Stimulated activated CD8-positive, alpha-beta memory T cell treated with anti-CD3 and anti-CD28 coated beads, Interleukin-7, amount 100 ng/mL, for 24 hours (primary cell): ENCODE measurements at regions not wholly inside any gene's neighbourhood (a gene's known extent, or its start where the extent isn't known, plus 50 kb on each side); places are given as distances from the start of the nearest gene placed in this dataset.
"Not testable (repeated sequence)": the region's sequence is repeated elsewhere in the genome, so short reads cannot be mapped to it uniquely, and the experiment has no call there.

ENCODE experiments used
- DNase-seq: peaks from one replicate; pipeline ENCODE4 v3.0.0-alpha.2; 2020; ENCODE audit warnings: low read depth

DNA sequence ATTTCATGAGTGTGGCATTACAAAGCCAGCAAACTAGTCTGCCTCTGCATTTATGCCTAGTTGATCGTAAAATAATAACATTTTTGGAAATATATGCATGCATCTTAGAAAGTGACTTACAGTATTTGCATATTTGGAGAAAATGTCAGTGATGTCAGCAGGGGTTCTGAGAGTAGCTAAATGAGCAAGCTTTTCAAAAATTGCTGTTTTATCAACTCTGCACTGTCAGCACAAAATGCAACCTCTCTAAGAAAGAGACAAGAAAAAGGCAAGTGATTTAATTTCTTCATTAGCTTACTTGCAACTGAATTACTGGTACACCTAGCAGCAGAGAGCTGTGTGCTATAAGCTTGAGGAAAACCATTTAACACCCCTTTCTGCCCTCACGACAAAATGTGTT is 632.5 kb upstream of the MMS22L start:
- DNase-seq, result no peak

DNA sequence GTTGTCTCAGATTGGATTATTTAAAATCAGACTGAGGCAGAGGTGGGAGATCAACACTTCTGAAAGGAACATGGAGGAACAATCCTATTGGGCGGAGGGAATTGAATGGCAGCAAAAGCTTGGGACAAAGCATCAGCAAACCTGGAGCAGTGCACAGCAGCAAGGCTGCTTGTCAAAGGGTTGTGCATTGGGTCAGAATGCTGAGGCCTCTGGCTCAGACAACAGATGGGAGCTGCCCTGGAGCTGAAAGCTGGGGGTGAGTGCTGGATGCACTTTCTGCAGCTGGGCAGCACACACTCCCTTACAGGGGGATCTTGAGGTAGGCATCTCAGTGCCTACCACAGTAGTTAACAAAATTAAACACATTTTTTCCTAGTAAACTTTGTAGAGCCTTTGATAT is 634.4 kb upstream of the MMS22L start:
- no peak for DNase-seq

DNA sequence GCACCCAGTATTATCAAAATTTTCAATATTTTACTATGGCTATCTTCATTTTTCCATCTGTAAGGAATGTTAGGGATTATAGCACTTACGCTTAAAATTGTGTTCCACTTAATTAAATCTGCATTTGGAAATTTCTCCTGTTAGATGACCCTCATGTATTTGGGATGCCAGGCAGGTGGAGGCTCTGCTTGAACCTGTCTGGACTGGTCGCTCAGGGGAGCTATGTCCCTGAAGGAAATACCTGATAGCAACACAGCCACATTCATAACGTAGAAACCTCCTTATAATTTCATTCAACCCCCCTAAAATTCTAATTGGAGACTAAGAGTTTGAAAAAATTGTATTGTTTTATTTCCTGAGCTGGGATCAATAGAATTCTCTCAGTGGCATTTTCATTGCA is 636.0 kb upstream of the MMS22L start:
- no peak for DNase-seq

DNA sequence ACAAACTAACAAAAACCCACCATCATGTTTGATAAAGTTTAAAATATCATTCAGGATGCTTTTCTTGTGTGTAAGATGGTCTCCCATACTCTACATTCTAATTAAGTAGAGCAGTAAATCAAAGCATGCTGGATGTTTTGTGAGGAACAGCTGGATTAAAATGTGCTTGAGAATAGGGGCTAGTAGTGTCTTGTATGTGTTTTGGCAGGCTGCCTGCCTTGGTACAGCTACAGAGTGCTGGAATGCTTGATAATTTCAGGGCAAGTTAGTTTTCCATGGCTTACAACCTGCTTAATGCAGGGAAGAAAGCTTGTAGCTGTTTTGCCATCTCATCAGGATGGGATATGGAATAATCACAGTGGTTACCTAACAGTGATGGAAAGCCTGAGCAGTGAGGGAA is 636.6 kb upstream of the MMS22L start:
- no peak for DNase-seq

DNA sequence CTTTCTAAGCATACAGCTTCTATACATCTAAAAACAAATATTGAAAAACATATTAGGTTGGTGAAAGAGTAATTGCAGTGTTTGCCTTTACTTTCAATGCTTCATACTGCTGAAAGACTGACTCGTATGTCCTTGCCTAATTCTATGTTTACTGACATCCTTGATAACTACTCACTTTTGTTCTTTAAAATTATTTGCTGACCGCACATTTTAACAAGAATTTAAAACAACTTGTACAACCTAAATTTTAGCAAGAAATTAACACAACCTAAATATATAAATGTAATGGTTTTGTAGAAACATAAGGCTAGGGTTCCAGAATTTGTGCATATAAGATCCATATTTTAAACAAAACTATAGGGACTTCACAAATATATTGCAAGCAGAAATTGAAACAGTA is 640.2 kb upstream of the MMS22L start:
- DNase-seq, result no peak

DNA sequence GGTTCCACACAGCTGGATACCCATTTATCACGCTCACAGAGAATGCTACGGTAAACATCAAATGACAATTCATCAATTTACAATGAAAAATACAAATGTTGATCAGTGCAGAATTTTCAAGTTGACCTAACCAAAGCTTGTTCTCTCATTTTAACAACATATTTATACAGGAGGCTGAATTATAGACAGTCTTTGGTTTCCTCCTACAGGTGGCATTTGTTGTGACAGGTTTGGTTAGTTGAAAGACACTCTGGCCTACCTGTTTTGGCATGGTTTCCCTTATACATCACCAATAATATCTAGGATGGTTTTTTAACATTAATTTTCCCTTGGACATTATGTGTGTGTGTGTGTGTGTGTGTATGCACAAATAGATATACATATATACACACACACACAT is 642.5 kb upstream of the MMS22L start:
- no peak for DNase-seq

DNA sequence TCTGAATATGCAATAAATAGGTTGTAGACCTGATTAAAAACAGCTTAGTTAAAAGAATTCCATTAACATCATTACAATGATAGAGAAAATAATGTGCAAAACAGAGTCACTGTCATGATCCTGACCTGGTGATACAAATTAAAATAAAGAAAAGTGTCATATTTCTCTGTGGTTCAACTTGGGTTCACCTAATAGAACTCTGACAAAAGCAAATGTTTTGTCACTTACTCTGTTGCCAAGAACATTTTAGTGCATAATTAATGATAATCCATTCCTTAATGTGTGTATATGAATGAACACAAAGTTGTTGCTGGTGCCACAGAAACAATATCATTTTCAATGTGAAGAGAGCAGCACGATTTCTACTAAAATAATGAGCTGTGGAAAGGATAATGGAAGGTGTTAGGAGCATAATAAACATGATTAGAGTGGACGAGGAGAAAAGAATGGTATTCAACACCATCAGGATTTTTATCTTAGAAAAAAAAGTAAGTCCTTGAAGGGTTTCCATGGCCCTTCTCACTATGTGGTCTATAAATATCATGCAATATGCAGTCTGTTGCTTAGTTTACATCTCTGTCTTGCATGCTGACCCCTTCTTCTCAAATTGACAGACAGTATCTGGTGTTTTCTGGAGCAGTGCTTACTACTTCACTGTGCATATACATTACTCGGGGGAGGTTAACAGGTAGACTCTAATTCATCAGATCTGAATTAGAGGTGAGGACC is 656.6 kb upstream of the MMS22L start:
- no peak for DNase-seq

DNA sequence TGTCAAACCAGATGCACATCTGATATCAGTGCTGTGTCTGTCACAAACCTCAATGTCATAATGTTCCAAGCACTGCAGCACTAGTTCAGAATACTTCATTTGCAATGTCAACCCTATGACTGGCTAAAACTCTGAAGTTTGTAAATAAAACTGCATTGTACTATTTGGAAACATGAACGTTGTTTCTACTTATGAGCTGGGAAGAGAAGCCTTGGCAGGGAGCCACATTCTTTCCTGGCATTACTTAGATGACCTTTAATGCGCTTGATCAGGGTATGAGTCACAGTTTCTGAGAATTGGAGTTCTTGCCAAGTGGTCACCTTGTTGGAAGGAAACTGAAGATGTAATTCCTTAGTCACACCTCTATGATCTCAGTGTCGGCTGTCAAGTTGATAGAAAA is 664.8 kb upstream of the MMS22L start:
- no peak for DNase-seq

DNA sequence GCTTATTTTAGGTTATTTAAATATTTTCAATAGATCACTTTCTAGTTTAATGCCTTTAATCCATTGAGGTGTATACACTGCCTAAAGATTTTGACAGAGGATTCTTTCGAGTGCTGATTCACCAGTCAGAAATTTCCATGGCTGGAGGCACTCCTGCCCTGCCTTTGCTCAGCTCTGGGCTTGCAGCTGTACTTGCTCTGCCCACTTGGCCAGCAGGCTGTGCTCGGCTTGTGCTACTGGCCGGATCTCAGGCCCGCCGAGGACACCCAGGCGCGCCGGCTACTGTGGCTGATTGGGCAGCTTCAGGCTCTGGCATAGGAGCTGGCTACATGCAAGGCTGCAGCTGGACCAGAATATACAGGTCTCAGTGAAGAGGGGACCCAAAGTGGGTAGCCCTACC is 675.1 kb upstream of the MMS22L start:
- no peak for DNase-seq

DNA sequence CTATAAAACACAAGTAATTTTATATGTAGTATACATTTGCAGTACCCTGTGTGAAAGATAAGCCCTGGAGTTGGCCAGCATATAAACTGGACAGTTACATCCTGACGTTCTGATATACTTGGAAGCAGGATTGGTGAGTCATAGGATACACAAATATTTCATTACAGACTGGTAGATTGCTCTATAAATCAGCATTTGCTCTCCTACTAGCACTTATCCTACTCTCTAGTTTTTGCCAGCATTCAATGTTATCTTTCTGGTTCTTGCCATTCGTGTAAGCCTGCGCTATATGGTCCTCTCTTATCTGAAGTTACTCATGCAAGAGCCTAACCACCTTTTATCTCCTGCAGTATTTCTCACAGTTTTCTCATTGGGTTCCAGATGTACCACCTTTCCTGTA is 680.2 kb upstream of the MMS22L start:
- no peak for DNase-seq

DNA sequence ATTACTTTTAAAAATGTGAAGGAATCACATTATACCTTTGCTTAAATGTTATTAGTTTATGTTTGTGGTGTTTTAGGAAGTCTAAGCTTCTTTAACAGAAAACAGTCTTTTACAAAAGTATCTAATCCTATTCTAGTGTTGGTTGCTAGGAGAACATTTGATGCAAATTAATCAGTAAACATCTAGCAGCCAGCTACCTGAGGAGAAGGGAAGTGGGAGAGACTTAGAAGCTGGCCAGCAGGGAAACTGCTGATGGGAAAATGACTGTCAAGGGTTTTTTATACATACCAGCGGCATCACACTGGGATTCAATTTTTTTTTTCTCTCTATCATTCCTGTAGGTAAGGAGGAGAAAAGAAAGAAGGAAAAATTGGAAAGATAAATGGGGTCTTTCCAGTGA is 686.0 kb upstream of the MMS22L start:
- no peak for DNase-seq

DNA sequence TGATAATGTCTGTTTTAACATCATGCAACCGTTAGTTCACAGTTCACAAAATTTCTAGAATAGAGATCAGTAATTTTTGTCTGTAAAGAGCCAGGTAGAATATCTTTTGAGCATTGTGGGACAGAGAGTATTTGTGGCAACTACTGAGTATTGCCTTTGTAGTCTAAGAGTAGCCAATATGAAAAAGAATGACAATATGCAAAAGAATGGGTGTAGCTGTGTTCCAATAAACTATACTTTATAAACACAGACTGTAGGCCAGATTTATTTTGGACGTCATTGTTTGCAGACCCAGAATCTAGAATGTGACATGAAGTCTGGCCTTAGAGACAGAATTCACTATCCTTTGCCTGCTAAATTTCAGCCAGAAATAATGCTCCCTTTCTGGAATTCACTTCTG is 694.1 kb upstream of the MMS22L start:
- no peak for DNase-seq

DNA sequence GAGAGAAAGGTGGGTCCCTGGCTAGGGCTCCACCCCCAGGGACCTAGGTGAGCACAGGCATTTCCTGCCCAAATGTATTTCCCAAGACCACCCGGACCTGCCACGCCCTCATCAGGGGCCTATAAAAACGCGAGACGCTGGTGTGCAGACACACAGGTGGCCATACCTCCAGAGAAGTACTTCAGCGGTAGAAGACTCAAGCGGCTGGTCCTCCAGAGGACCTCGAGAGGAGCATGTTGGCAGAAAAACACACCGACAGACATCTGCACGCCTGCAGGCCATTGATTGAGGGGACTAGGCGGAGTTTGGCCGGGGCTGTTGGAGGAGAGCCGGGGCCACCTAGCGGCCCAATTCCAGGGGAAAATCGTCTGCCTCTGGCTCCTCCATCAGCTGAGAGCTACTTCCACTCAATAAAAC is 695.8 kb upstream of the MMS22L start:
- DNase-seq, result no peak

DNA sequence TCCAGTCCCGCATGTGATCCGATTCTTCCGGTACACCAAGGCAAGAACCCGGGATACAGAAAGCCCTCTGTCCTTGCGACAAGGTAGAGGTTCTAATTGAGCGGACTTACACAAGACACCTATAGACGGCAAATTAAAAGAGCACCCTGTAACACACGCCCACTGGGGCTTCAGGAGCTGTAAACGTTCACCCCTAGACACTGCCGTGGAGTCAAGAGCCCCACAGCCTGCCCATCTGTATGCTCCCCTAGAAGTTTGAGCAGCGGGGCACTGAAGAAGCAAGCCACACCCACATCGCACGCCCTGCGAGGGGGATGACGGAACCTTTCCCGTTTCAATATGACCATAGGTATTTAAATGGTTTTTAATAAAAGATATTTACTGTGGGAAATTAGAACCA is 696.3 kb upstream of the MMS22L start:
- not testable (repeated sequence) for DNase-seq

DNA sequence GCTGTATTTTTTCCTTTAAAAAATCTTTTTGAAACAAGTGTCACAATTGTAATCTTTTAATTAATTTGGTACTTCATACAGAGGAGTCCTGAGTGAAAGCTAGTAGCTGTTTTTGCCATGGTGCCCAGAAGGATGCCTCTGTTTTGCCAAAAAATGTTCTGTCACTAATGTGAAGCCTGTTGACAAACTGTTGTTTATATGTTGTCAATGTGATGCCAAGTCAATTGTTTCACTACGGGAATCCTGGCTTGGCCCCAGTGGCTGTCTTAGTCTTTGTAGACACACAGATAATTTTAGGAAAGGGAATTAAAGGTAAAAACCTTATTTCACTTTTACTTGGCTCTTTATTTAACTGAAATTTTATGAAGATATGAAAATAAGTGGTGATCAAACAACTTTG is 706.4 kb upstream of the MMS22L start:
- DNase-seq, result no peak

DNA sequence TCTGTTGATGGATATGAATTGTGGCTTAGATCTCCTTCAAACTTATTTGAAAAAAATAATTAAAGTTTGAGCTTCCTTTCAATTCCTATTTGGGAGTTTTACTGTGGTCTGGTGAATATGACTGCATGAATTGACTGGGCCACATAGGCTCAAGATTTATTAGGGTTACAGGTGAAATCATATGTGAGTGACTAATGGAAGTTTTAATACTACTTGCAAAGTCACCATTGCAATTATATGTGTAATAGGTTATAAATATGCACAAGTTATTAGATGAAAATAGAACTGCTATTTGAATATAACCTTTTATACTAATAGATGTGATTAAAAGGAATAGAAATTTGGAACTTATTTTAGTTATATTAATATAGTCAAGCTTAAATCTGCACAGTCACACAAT is 712.1 kb upstream of the MMS22L start:
- DNase-seq, result no peak

DNA sequence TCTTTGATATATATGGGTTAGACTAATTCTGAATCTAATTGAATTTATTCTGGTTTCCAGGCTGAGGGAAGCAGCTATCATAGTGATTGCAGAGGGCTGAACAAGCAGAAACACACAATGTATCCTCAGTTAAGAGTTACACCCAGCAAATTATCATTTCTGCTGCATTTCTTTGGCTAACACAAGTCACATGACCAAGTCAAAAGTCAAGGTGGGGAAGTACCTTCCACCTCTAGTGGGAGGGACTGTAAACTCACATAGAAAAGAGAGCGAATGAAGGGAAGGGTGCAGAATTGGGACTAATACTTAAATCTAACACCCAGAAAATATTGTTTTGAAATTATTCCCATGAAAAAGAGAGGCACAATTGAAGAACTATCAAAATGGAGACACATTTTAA is 719.7 kb upstream of the MMS22L start:
- no peak for DNase-seq

DNA sequence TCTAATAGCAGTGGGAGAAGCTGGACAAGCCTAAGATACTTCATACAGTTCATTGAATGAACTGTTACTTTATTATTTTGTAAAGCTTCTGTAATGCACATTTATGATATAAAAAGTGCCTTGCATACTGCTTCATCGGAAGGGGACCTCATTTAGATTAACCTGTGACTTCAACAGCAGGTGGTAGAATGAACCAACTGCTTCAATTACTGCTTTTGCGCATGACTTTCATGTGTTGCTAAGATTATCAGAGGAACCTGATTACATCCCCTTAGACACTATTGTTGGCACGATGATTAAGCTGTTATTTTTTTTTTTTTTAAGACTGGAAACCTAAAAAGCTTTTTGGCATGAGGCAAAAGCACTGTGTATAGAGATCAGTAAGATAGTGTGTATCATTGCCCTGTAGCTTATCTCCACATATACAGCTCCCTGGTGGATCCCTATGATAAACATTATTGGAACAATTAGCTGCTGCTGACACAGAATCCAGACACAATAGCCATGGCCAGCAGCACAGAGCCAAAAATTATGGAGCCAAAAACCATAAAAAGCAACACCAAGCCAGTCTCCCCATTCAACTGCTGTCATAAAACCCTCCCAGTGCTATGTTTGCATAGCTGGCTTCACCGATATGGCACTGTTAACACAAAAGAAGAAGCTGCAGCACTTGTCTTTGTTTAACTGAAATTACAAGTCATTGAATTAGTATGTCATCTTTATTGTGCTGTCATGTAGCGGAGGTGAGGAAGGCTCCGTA is 731.6 kb upstream of the MMS22L start:
- DNase-seq, result no peak

DNA sequence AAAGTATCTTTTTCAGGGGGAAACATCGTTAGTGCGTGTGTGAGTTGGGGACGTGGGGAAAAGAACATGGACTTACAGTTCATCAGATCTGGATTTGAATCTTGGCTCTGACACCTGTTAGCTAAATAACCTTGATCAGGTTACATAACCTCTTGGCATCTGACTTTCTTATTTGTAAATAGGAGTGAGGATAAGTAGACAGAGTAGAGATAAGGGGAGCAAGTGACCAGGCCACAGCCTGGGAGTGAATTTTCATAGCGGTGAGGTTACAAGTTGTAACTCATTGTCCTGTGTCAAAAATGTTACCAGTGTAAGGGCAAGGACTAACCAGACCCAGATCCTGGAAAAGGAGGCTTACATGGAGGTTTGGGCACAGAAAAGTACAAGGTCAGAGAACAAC is 733.5 kb upstream of the MMS22L start:
- DNase-seq, result no peak

DNA sequence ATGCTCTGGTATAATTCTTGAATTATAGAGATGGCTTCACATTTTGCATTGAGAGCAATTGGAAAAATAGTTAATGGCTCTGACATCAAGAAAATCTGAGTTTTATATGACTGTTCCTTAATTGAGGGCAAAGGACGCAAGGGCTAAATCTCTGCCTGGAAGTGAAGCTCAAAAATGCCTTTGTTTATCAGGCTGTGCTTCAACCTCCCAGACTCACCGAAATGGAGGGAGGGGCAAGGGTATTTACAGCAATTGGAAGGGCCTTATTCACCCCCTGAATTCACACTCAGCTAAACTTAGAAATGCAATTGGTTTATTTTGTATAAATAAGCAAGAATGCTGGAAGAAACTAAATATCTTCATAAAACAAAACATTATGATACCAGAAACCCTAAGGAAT is 737.2 kb upstream of the MMS22L start:
- no peak for DNase-seq

DNA sequence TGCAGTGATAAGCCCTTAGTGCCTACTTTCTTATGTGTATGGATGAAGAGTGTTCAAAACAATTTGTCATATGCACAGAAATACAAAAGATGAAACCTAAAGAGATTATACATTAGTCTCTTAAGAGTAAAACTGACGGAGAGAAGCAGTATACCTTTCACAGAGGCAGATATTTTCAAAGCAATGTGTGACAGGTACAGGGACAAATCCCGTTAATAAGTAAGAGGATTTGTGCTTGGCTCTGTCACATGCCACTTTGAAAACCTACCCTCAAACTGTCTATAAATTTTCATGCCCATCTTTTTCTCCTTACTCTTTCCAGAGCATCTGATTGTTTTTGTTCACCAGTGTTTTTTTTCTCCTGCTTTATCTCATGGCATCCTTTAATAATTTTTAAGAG is 741.3 kb upstream of the MMS22L start:
- no peak for DNase-seq

DNA sequence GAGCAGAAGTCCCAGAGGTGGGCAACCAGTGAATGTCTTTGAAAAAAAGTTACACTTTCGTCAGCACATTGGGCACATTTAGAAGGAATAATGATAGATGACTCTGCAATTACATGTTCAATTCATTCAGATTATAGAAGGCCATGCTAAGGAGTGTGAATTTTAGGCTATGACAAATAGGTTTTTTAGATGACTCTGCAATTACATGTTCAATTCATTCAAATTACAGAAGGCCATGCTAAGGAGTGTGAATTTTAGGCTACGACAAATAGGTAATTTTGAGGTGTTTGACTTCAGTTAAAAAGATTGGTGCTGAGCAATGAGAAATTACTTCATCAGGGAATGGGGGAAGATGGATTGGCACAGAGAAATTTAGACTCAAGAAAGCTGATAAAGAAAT is 744.9 kb upstream of the MMS22L start:
- DNase-seq, result no peak

DNA sequence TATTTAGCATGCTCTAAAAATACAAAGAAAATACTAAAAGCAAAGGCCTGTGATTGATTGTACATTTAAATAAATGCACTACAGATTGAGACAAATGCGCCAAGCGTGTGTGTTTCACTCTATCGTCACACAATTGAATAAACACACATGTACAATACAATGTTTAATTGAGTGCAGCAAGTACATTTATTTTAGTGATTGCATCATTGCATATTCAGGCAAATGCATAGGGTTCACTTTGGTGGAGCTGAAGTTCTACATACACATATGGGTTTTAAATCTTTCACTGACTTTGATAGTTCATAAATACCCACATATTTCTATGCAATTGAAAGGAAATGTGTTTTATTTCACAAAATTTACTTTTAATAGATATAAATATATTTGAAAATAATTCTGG is 750.6 kb upstream of the MMS22L start:
- no peak for DNase-seq

DNA sequence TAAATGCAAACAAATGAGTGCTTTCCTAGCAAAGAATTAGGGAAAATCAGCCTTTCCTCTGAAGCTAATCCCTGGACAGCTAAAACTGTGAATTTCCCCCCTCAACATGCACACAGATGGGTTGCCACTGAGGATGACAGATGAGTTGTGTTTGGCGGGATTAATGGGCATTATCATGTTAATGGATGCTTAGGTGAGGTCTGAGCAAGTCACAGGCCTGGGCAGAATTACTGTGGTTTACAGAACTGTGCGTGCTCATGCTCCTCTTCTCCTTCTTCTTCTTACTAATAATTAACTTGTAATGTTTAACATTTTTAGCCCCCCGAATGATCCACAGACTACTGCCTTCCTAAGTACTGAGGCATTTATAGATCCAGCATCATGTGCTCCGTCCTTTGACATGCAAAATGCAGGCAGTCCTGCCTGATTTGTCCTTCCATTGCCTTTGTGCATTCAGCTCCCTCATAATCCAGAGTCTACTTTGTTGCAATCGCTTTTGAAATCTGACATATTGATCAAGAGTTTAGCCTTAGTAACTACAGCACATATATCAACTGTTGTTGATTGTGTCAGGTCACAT is 753.4 kb upstream of the MMS22L start:
- DNase-seq, result no peak
